DMS53 treated with DMSO at 0.1 percent for 48 hours (cell line): ENCODE measurements at regions not wholly inside any gene's neighbourhood (a gene's known extent, or its start where the extent isn't known, plus 50 kb on each side); places are given as distances from the start of the nearest gene placed in this dataset.
"Not testable (repeated sequence)": the region's sequence is repeated elsewhere in the genome, so short reads cannot be mapped to it uniquely, and the experiment has no call there.

Experiments
- DNase-seq: peaks from one replicate; lab custom pipeline; 2025; ENCODE audit not compliant: unreplicated experiment; lab: John Stamatoyannopoulos, UW

GRCh38 chr12:87585882-87586557 lies 443.2 kb downstream of the C12orf50 start:
- no peak for DNase-seq

GRCh38 chr12:87579091-87579490 lies 450.1 kb downstream of the C12orf50 start:
- DNase-seq = peak; percentile 16

- DNase-seq = no peak
Observed at GRCh38 chr12:87575906-87576305, 453.3 kb downstream of the C12orf50 start.

- not testable (repeated sequence) for DNase-seq
Observed at GRCh38 chr12:87566918-87567317, 462.3 kb downstream of the C12orf50 start.

- no peak for DNase-seq
Observed at GRCh38 chr12:87556985-87557384, 472.2 kb downstream of the C12orf50 start.

- DNase-seq = not testable (repeated sequence)
Observed at GRCh38 chr12:87531213-87531612, 498.0 kb downstream of the C12orf50 start.

GRCh38 chr12:87529413-87529812 lies 499.8 kb downstream of the C12orf50 start:
- no peak for DNase-seq

- peak; percentile 28 for DNase-seq
Observed at GRCh38 chr12:87520968-87521367, 508.2 kb downstream of the C12orf50 start.

GRCh38 chr12:87518481-87518880 lies 510.7 kb downstream of the C12orf50 start:
- no peak for DNase-seq

GRCh38 chr12:87518036-87518435 lies 511.2 kb downstream of the C12orf50 start:
- no peak for DNase-seq

- DNase-seq = no peak
Observed at GRCh38 chr12:87513536-87514280, 515.5 kb downstream of the C12orf50 start.

- DNase-seq = no peak
Observed at GRCh38 chr12:87511371-87511770, 517.8 kb downstream of the C12orf50 start.

- peak; percentile 90 for DNase-seq
Observed at GRCh38 chr12:87509237-87509820, 519.9 kb downstream of the C12orf50 start.

- no peak for DNase-seq
Observed at GRCh38 chr12:87491598-87491997, 537.6 kb downstream of the C12orf50 start.

- no peak for DNase-seq
Observed at GRCh38 chr12:87491089-87491488, 538.1 kb downstream of the C12orf50 start.

GRCh38 chr12:87469295-87469694 lies 559.9 kb downstream of the C12orf50 start:
- no peak for DNase-seq

GRCh38 chr12:87467936-87468335 lies 561.3 kb downstream of the C12orf50 start:
- DNase-seq = no peak

GRCh38 chr12:87464565-87464964 lies 564.6 kb downstream of the C12orf50 start:
- DNase-seq = no peak

GRCh38 chr12:87444039-87444438 lies 585.2 kb downstream of the C12orf50 start:
- DNase-seq = no peak

GRCh38 chr12:87441511-87441910 lies 587.7 kb downstream of the C12orf50 start:
- DNase-seq = no peak

- peak; percentile 72 for DNase-seq
Observed at GRCh38 chr12:87439990-87440827, 589.0 kb downstream of the C12orf50 start.
